RWPE2 (cell line): ENCODE measurements at regions not wholly inside any gene's neighbourhood (a gene's known extent, or its start where the extent isn't known, plus 50 kb on each side); places are given as distances from the start of the nearest gene placed in this dataset.
A peak's percentile ranks its signal among the peaks of the same experiment; 100 is the strongest.
"Not testable (repeated sequence)": the region's sequence is repeated elsewhere in the genome, so short reads cannot be mapped to it uniquely, and the experiment has no call there.

Experiments
- ATAC-seq: fragments of 200-7000 bp; cut with Tn5 transposase; 3 replicates; pipeline ENCODE4 v1.9.1; 2021; ENCODE audit warnings: low read depth
- DNase-seq: peaks from one replicate; pipeline ENCODE4 v3.0.0-alpha.2; 2020; ENCODE audit warnings: low spot score
- H3K27ac ChIP-seq: fragments of 450-650 bp; 2 replicates; pipeline ENCODE4 v1.5.1; 2017; ENCODE audit warnings: mild to moderate bottlenecking; ENCODE audit not compliant: poor library complexity, severe bottlenecking
- H3K27me3 ChIP-seq: fragments of 250-450 bp; sonication (Bioruptor Pico); 2 replicates; pipeline ENCODE4 v1.5.1; 2021; ENCODE audit warnings: mild to moderate bottlenecking, moderate library complexity; ENCODE audit not compliant: insufficient read depth, poor library complexity, severe bottlenecking
- H3K36me3 ChIP-seq: fragments of 250-450 bp; sonication (Bioruptor Pico); 2 replicates; pipeline ENCODE4 v1.5.1; 2020; ENCODE audit warnings: low read depth, mild to moderate bottlenecking, moderate library complexity
- H3K4me1 ChIP-seq: fragments of 250-450 bp; sonication (Bioruptor Pico); 2 replicates; pipeline ENCODE4 v1.5.1; 2021; ENCODE audit warnings: mild to moderate bottlenecking, moderate library complexity; ENCODE audit not compliant: insufficient read depth, poor library complexity, severe bottlenecking
- H3K4me3 ChIP-seq: fragments of 250-450 bp; sonication (Bioruptor Pico); 2 replicates; pipeline ENCODE4 v1.5.1; 2021; ENCODE audit warnings: mild to moderate bottlenecking, moderate library complexity; ENCODE audit not compliant: severe bottlenecking
- H3K9me3 ChIP-seq: fragments of 250-450 bp; sonication (Bioruptor Pico); 2 replicates; pipeline ENCODE4 v1.5.1; 2021; ENCODE audit warnings: mild to moderate bottlenecking, moderate library complexity; ENCODE audit not compliant: severe bottlenecking
- CTCF ChIP-seq: fragments of 450-650 bp; IDR thresholded peaks from one replicate; pipeline ENCODE4 v1.5.1; 2017; ENCODE audit warnings: mild to moderate bottlenecking, moderate library complexity; ENCODE audit not compliant: poor library complexity, severe bottlenecking

GRCh38 chr14:38605193-38606114 is 349.6 kb upstream of the CLEC14A start:
- Histone ChIP-seq H3K27me3 (peaks cover 7% of the 10 kb centered on the region), H3K36me3 (no peaks in the 10 kb centered on the region), H3K4me1 (no peaks in the 10 kb centered on the region), H3K9me3 (no peaks in the 10 kb centered on the region), H3K27ac (no peak overlapping the region), H3K4me3 (no peak overlapping the region)
- TF ChIP-seq CTCF: peak; percentile 49
- DNase-seq (no peak), ATAC-seq (no peak)

GRCh38 chr14:38600572-38600971 is 344.7 kb upstream of the CLEC14A start:
- DNase-seq, H3K4me3 ChIP-seq, H3K4me1 ChIP-seq, H3K27ac ChIP-seq, H3K36me3 ChIP-seq, H3K27me3 ChIP-seq, H3K9me3 ChIP-seq, ATAC-seq: not testable (repeated sequence)
- peak; percentile 53 for TF ChIP-seq CTCF

- Histone ChIP-seq H3K27me3 (no peaks in the 10 kb centered on the region), H3K27ac (no peak overlapping the region), H3K36me3 (no peaks in the 10 kb centered on the region), H3K4me3 (no peak overlapping the region), H3K9me3 (no peaks in the 10 kb centered on the region), H3K4me1 (no peaks in the 10 kb centered on the region)
- ATAC-seq: no peak
- no peak for TF ChIP-seq CTCF
- no peak for DNase-seq
Measured at GRCh38 chr14:38593476-38593875, 337.6 kb upstream of the CLEC14A start.

- DNase-seq (no peak), ATAC-seq (no peak)
- Histone ChIP-seq H3K27ac (no peak overlapping the region), H3K27me3 (no peaks in the 10 kb centered on the region), H3K36me3 (no peaks in the 10 kb centered on the region), H3K4me1 (no peaks in the 10 kb centered on the region), H3K4me3 (no peak overlapping the region), H3K9me3 (no peaks in the 10 kb centered on the region)
- no peak for TF ChIP-seq CTCF
Measured at GRCh38 chr14:38592764-38593442, 337.0 kb upstream of the CLEC14A start.
